ENCODE measurements at regions not wholly inside any gene's neighbourhood (a gene's known extent, or its start where the extent isn't known, plus 50 kb on each side); places are given as distances from the start of the nearest gene placed in this dataset.

DNA sequence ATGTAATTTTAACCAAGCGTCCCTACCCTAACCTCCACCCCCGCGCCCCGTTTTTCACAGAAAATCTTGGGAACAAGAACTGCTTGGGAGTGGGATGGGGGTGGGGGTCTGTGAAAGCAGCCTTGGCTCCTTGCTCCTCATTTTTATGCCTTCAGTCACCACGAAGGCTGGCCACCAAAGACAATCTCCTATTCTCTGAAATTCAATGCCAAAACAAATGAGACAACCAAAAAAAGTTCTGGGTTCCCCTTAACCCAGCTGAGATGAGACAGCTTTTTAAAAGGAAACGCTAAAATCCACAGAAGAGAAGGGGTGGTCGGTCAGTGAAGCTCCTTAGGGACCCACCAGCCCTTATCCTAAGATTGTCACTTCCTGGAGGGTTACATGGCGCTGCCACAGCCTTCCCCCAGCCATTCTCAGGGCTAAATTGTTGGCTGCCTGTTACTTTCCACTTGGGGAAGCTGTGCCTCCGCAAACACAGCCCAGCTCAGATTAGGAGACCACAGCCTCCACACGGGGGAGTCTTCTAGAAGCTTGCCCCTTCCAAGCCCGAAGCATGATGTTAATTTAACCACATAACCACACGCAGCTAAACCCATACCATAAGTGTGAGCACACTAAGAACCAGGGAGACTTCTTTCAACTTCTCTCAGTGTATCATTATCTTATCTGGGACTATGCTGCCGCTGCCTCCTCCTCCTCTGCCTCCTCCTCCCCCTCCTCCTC, 136.3 kb downstream of the FOXD1 start:
- TF ChIP-seq, protein P1, sequence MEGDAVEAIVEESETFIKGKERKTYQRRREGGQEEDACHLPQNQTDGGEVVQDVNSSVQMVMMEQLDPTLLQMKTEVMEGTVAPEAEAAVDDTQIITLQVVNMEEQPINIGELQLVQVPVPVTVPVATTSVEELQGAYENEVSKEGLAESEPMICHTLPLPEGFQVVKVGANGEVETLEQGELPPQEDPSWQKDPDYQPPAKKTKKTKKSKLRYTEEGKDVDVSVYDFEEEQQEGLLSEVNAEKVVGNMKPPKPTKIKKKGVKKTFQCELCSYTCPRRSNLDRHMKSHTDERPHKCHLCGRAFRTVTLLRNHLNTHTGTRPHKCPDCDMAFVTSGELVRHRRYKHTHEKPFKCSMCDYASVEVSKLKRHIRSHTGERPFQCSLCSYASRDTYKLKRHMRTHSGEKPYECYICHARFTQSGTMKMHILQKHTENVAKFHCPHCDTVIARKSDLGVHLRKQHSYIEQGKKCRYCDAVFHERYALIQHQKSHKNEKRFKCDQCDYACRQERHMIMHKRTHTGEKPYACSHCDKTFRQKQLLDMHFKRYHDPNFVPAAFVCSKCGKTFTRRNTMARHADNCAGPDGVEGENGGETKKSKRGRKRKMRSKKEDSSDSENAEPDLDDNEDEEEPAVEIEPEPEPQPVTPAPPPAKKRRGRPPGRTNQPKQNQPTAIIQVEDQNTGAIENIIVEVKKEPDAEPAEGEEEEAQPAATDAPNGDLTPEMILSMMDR (IDR thresholded peaks at IDR 0.05): no peak
- no peak for TF ChIP-seq EP300 (IDR thresholded peaks at IDR 0.05)
- TF ChIP-seq POLR2AphosphoS5 (IDR thresholded peaks at IDR 0.05): no peak
- no peak for TF ChIP-seq POLR2A (IDR thresholded peaks at IDR 0.05)

All from stomach (tissue), 4 donors.